Kidney capillary endothelial cell (primary cell): ENCODE measurements at regions not wholly inside any gene's neighbourhood (a gene's known extent, or its start where the extent isn't known, plus 50 kb on each side); places are given as distances from the start of the nearest gene placed in this dataset.
A peak's percentile ranks its signal among the peaks of the same experiment; 100 is the strongest.

ENCODE experiments used
- DNase-seq: peaks from one replicate; pipeline ENCODE4 v3.0.0-alpha.2; 2018; ENCODE audit warnings: low spot score

- no peak for DNase-seq
These were observed 171.8 kb upstream of the IGF1R start for GRCh38 chr15:98476559-98476958.

- no peak for DNase-seq
These were observed 167.5 kb upstream of the IGF1R start for GRCh38 chr15:98480844-98481243.

GRCh38 chr15:98483575-98484130 lies 164.7 kb upstream of the IGF1R start:
- no peak for DNase-seq

- DNase-seq, result no peak
These were observed 163.4 kb upstream of the IGF1R start for GRCh38 chr15:98484914-98485313.

GRCh38 chr15:98485451-98485850 lies 162.9 kb upstream of the IGF1R start:
- DNase-seq, result no peak

- DNase-seq, result no peak
These were observed 154.3 kb upstream of the IGF1R start for GRCh38 chr15:98493966-98494511.

GRCh38 chr15:98501192-98501591 lies 147.1 kb upstream of the IGF1R start:
- no peak for DNase-seq

GRCh38 chr15:98501632-98502031 lies 146.7 kb upstream of the IGF1R start:
- DNase-seq, result no peak

- DNase-seq, result no peak
These were observed 144.4 kb upstream of the IGF1R start for GRCh38 chr15:98503970-98504369.

GRCh38 chr15:98504998-98505397 lies 143.3 kb upstream of the IGF1R start:
- no peak for DNase-seq

- DNase-seq, result no peak
These were observed 142.7 kb upstream of the IGF1R start for GRCh38 chr15:98505611-98506031.

- no peak for DNase-seq
These were observed 142.2 kb upstream of the IGF1R start for GRCh38 chr15:98506172-98506571.

GRCh38 chr15:98506711-98507110 lies 141.6 kb upstream of the IGF1R start:
- DNase-seq, result no peak

- DNase-seq, result no peak
These were observed 134.8 kb upstream of the IGF1R start for GRCh38 chr15:98513428-98513986.

- DNase-seq, result no peak
These were observed 134.2 kb upstream of the IGF1R start for GRCh38 chr15:98514034-98514622.

GRCh38 chr15:98518823-98519561 lies 129.3 kb upstream of the IGF1R start:
- DNase-seq, result peak; percentile 67

GRCh38 chr15:98519767-98520550 lies 128.4 kb upstream of the IGF1R start:
- no peak for DNase-seq

- DNase-seq, result no peak
These were observed 126.2 kb upstream of the IGF1R start for GRCh38 chr15:98522127-98522526.

GRCh38 chr15:98523912-98524662 lies 124.3 kb upstream of the IGF1R start:
- DNase-seq, result no peak

GRCh38 chr15:98524838-98525660 lies 123.3 kb upstream of the IGF1R start:
- no peak for DNase-seq

- no peak for DNase-seq
These were observed 122.7 kb upstream of the IGF1R start for GRCh38 chr15:98525661-98526001.
